CD14-positive monocyte (primary cell): ENCODE measurements at regions not wholly inside any gene's neighbourhood (a gene's known extent, or its start where the extent isn't known, plus 50 kb on each side); places are given as distances from the start of the nearest gene placed in this dataset.

Experiments used
- DNase-seq, 3 donors: peaks; one replicate each; pipeline ENCODE4 v3.0.0-alpha.2; 2011 to 2022
- H2AFZ ChIP-seq: 2 replicates; pipeline ENCODE4 v1.6.0; 2012; ENCODE audit warnings: mild to moderate bottlenecking, low read depth, low read length, inconsistent platforms; ENCODE audit not compliant: insufficient read depth, poor library complexity, severe bottlenecking
- H3K27ac ChIP-seq, 2 donors: 1 replicate in 1 of 2; 2 replicates in 1 of 2; pipeline ENCODE4 v1.5.1; 2012 to 2013; ENCODE audit warnings: low read length in 2 of 2, control low read depth in 1 of 2, inconsistent platforms in 1 of 2, low read depth in 1 of 2, mild to moderate bottlenecking in 1 of 2
- H3K27me3 ChIP-seq, 2 donors: one replicate each; pipeline versions ENCODE4 v1.6.0 to v1.6.1; 2011 to 2013; ENCODE audit warnings: low read length in 2 of 2; ENCODE audit not compliant: control insufficient read depth in 2 of 2, insufficient read depth in 2 of 2
- H3K36me3 ChIP-seq, 2 donors: replicated peaks in 1 of 2; 1 replicate in 1 of 2; 2 replicates in 1 of 2; pipeline versions ENCODE4 v1.5.1 to v1.6.1; 2012 to 2013; ENCODE audit warnings: low read length in 2 of 2, control low read depth in 1 of 2, inconsistent platforms in 1 of 2, mild to moderate bottlenecking in 1 of 2; ENCODE audit not compliant: insufficient read depth in 2 of 2, control insufficient read depth in 1 of 2
- H3K4me1 ChIP-seq, 2 donors: 1 replicate in 1 of 2; 2 replicates in 1 of 2; pipeline versions ENCODE4 v1.5.1 to v1.6.1; 2012 to 2013; ENCODE audit warnings: low read length in 2 of 2, control low read depth in 1 of 2, inconsistent platforms in 1 of 2, mild to moderate bottlenecking in 1 of 2, moderate library complexity in 1 of 2; ENCODE audit not compliant: insufficient read depth in 2 of 2, control insufficient read depth in 1 of 2
- H3K4me2 ChIP-seq: replicated peaks from 2 replicates; pipeline ENCODE3; 2012; ENCODE audit warnings: low read length, moderate library complexity, mild to moderate bottlenecking; ENCODE audit not compliant: poor library complexity, severe bottlenecking; ENCODE audit errors: extremely low read depth
- H3K4me3 ChIP-seq, 3 experiments: fragments of 200-600 bp in 1 of 3; sonication (generic) in 1 of 3; replicated peaks in 1 of 3; 1 replicate in 2 of 3; 2 replicates in 1 of 3; pipeline ENCODE4 v1.5.1; 2011 to 2013; ENCODE audit warnings: low read length in 3 of 3, mild to moderate bottlenecking in 3 of 3, control low read depth in 2 of 3, low read depth in 2 of 3, inconsistent platforms in 1 of 3, moderate library complexity in 1 of 3
- H3K79me2 ChIP-seq: 2 replicates; pipeline ENCODE4 v1.6.0; 2012; ENCODE audit warnings: mild to moderate bottlenecking, control low read depth, inconsistent platforms, low read length, moderate library complexity; ENCODE audit not compliant: insufficient read depth
- H3K9ac ChIP-seq: 2 replicates; pipeline ENCODE4 v1.6.0; 2017; ENCODE audit warnings: low read length, mild to moderate bottlenecking; ENCODE audit not compliant: insufficient read depth, poor library complexity, severe bottlenecking
- H3K9me3 ChIP-seq, 2 donors: replicated peaks in 1 of 2; 1 replicate in 1 of 2; 2 replicates in 1 of 2; pipeline versions ENCODE4 v1.5.1 to v1.6.1; 2012 to 2013; ENCODE audit warnings: low read length in 2 of 2, control low read depth in 1 of 2; ENCODE audit not compliant: control insufficient read depth in 1 of 2, insufficient read depth in 1 of 2
- H4K20me1 ChIP-seq: 2 replicates; pipeline ENCODE4 v1.6.0; 2012; ENCODE audit warnings: mild to moderate bottlenecking, low read length, control low read depth, moderate library complexity; ENCODE audit not compliant: insufficient read depth
- H3K27ac Mint-ChIP-seq, 7 donors: one replicate each; pipeline ENCODE4 v1.8.0; 2020; ENCODE audit warnings: mild to moderate bottlenecking in 7 of 7, mixed read lengths in 7 of 7, moderate library complexity in 6 of 7, inconsistent platforms in 2 of 7
- H3K27me3 Mint-ChIP-seq, 3 donors: one replicate each; pipeline ENCODE4 v1.8.0; 2021 to 2022; ENCODE audit warnings: low read depth in 3 of 3, mild to moderate bottlenecking in 3 of 3, mixed read lengths in 3 of 3, moderate library complexity in 3 of 3, inconsistent platforms in 1 of 3
- H3K36me3 Mint-ChIP-seq, 2 donors: one replicate each; pipeline ENCODE4 v1.8.0; 2020; ENCODE audit warnings: mixed read lengths in 2 of 2, inconsistent platforms in 1 of 2, mild to moderate bottlenecking in 1 of 2
- H3K4me1 Mint-ChIP-seq: one replicate; pipeline ENCODE4 v1.8.0; 2020; ENCODE audit warnings: mild to moderate bottlenecking, mixed read lengths
- H3K4me3 Mint-ChIP-seq, 2 donors: one replicate each; pipeline ENCODE4 v1.8.0; 2020; ENCODE audit warnings: mild to moderate bottlenecking in 2 of 2, mixed read lengths in 2 of 2, moderate library complexity in 1 of 2
- H3K9me3 Mint-ChIP-seq, 7 donors: one replicate each; pipeline ENCODE4 v1.8.0; 2020 to 2022; ENCODE audit warnings: mixed read lengths in 7 of 7, mild to moderate bottlenecking in 6 of 7, moderate library complexity in 6 of 7, inconsistent platforms in 2 of 7
- WGBS: methylation state at CpG from one replicate; pipeline ENCODE4 v1.1.5; 2013; ENCODE audit warnings: missing lambda C conversion rate; ENCODE audit not compliant: insufficient coverage; 5-methylcytosine and 5-hydroxymethylcytosine counted together
- intact Hi-C, 2 donors: fragments of 100-400 bp; cut with micrococcal nuclease; formaldehyde crosslinking; loops; one replicate each; pipeline versions ENCODE4 v1.15.0 to v1.15.1; 2023
- TF ChIP-seq, protein P1 (sequence below): fragments of 200-600 bp; IDR thresholded peaks from one replicate; pipeline ENCODE4 v1.8.0; 2022; ENCODE audit warnings: antibody characterized with exemption, mild to moderate bottlenecking

DNA sequence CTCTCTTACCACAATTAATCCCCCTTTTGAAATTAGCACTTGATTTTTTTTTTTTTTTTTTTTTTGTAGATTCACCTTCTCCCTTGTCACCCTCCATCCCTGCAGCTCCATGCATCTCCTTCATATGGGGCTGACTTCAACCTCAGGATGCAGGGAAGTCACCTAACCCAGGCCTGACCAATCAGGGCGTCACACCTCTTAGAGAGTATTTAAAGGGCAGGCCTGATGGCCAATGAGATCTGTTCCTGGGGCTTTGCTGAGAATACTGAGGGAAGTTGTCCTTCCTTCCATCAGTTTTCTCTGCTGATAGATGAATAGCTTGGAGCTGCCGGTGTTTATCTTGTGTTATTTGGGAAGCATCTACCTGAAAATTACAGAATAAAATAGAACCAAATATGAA is 1104.7 kb upstream of the TMEM132C start:
- H3K79me2 ChIP-seq = no peaks in the 10 kb centered on the region
- H3K4me1 ChIP-seq = peaks cover 0 to 8% of the 10 kb centered on the region in 2 donors
- intact Hi-C loops = no loop called here
- DNase-seq = no peak
- Mint-ChIP-seq H3K4me1 (peaks cover 8% of the 10 kb centered on the region), H3K27me3 (peaks cover 13 to 21% (median 13%) of the 10 kb centered on the region in 3 donors), H3K36me3 (no peaks in the 10 kb centered on the region), H3K27ac (no peak overlapping the region), H3K4me3 (no peak overlapping the region), H3K9me3 (peaks cover 0 to 7% (median 2%) of the 10 kb centered on the region in 7 donors)
- H4K20me1 ChIP-seq = no peaks in the 10 kb centered on the region
- H3K36me3 ChIP-seq = no peaks in the 10 kb centered on the region
- no peak overlapping the region for H3K9ac ChIP-seq
- no peak overlapping the region for H3K4me2 ChIP-seq
- H3K27me3 ChIP-seq = peaks cover 4 to 5% of the 10 kb centered on the region in 2 donors
- no peak overlapping the region for H2AFZ ChIP-seq
- H3K9me3 ChIP-seq = no peaks in the 10 kb centered on the region
- no peak overlapping the region for H3K27ac ChIP-seq
- TF ChIP-seq, protein P1, sequence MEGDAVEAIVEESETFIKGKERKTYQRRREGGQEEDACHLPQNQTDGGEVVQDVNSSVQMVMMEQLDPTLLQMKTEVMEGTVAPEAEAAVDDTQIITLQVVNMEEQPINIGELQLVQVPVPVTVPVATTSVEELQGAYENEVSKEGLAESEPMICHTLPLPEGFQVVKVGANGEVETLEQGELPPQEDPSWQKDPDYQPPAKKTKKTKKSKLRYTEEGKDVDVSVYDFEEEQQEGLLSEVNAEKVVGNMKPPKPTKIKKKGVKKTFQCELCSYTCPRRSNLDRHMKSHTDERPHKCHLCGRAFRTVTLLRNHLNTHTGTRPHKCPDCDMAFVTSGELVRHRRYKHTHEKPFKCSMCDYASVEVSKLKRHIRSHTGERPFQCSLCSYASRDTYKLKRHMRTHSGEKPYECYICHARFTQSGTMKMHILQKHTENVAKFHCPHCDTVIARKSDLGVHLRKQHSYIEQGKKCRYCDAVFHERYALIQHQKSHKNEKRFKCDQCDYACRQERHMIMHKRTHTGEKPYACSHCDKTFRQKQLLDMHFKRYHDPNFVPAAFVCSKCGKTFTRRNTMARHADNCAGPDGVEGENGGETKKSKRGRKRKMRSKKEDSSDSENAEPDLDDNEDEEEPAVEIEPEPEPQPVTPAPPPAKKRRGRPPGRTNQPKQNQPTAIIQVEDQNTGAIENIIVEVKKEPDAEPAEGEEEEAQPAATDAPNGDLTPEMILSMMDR = no peak
- no CpG with 5 or more reads among the region's 2 CpGs for WGBS
- no peak overlapping the region for H3K4me3 ChIP-seq

DNA sequence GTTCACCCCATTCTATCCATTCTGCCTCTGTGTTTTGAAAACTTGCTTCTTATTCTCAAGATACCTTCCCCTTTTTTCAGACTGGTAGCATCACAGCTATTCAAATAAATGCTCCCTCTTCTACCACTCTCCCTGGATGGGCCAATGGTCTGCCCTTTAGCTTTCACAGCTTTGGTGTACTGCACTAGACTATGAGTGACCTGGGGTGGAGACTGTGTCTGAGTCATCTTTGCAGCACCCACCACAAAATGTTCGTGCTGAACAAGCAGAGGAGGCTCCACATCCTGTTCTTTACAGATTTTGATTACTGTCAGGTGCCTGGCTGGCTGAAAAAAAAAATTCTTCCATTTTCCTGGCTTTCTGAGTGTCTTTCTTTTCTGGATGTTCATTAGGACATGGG is 1104.1 kb upstream of the TMEM132C start:
- peaks cover 4 to 5% of the 10 kb centered on the region in 2 donors for H3K27me3 ChIP-seq
- H3K27me3 Mint-ChIP-seq = peaks cover 13 to 23% (median 19%) of the 10 kb centered on the region in 3 donors
- intact Hi-C loops = no loop called here
- H3K4me2 ChIP-seq = no peak overlapping the region
- H3K9me3 Mint-ChIP-seq = peaks cover 0 to 9% (median 2%) of the 10 kb centered on the region in 7 donors
- H3K9me3 ChIP-seq = no peaks in the 10 kb centered on the region
- no peak overlapping the region for H3K9ac ChIP-seq
- no peak overlapping the region for H3K27ac Mint-ChIP-seq
- 0% methylated on average over 1 of the region's 1 CpG for WGBS
- H3K36me3 Mint-ChIP-seq = no peaks in the 10 kb centered on the region
- peaks cover 8% of the 10 kb centered on the region for H3K4me1 Mint-ChIP-seq
- no peaks in the 10 kb centered on the region for H3K79me2 ChIP-seq
- DNase-seq = peak; percentile 17 to 67 (median 48)
- no peaks in the 10 kb centered on the region for H4K20me1 ChIP-seq
- H3K4me3 Mint-ChIP-seq = no peak overlapping the region
- no peaks in the 10 kb centered on the region for H3K36me3 ChIP-seq
- TF ChIP-seq, protein P1 = no peak
- H3K4me1 ChIP-seq = peaks cover 0 to 8% of the 10 kb centered on the region in 2 donors
- no peak overlapping the region for H2AFZ ChIP-seq
- no peak overlapping the region for H3K27ac ChIP-seq
- H3K4me3 ChIP-seq = no peak overlapping the region
